GM19324 (cell line): ENCODE measurements at regions not wholly inside any gene's neighbourhood (a gene's known extent, or its start where the extent isn't known, plus 50 kb on each side); places are given as distances from the start of the nearest gene placed in this dataset.
"Not testable (repeated sequence)": the region's sequence is repeated elsewhere in the genome, so short reads cannot be mapped to it uniquely, and the experiment has no call there.

Experiments
- ATAC-seq: cut with Tn5 transposase; IDR thresholded peaks from one replicate; pipeline ENCODE4 v1.9.1; 2021; ENCODE audit warnings: mild to moderate bottlenecking, moderate library complexity; ENCODE audit not compliant: unreplicated experiment, low FRiP score

DNA sequence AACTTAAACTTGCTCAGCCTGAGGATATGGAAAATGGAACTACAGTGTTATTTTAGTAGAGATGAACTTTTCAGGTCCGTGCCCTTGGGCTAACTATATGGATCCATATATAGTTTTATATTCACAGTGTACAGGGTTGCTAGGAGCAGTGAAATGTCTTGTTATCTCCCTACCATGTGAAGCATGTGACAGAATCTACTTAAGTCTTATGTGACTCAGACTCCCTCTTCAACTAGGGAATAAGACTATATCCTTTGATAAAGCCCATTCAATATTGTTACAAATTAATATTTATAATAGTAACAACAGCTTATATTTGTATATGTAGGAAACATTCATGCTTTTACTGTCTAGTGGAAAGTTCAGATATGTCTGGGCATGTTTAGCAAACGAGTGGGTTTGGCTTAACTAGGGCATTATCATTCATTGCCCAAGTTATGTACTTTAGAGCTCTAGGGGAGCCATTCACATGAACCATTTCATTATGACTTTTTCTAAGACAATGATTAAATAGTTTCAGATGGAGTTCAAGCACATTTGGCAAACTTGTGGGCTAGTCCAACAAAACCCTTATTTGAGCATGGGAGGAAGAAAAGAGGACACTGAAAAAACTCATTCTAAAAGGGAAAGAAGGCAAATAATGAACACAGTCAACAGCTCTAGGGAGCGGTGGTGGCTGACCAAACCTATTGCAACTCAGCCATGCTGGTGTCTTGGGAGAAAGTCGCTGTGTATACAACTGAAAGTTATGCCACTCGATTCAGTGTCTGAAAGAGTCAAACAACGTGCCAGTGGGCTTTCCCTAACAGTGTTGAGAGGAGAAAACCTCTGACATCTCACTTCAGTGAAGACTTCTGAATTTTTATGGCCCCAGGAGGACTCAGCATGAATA is 305.9 kb upstream of the G2E3 start:
- ATAC-seq: no peak

DNA sequence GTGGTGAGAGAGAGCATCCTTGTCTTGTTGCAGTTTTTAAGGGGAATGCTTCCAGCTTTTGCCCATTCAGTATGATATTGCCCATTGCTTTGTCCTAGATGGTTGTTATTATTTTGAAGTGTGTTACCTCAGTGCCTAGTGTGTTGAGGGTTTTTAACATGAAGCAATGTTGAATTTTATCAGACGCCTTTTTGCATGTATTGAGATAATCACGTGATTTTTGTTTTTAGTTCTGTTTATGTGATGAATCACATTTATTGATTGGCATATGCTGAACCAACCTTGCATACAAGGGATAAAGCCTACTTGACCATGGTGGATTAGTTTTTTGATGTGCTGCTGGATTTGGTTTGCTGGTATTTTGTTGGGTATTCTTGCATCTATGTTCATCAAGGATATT is 302.3 kb upstream of the G2E3 start:
- ATAC-seq: no peak

DNA sequence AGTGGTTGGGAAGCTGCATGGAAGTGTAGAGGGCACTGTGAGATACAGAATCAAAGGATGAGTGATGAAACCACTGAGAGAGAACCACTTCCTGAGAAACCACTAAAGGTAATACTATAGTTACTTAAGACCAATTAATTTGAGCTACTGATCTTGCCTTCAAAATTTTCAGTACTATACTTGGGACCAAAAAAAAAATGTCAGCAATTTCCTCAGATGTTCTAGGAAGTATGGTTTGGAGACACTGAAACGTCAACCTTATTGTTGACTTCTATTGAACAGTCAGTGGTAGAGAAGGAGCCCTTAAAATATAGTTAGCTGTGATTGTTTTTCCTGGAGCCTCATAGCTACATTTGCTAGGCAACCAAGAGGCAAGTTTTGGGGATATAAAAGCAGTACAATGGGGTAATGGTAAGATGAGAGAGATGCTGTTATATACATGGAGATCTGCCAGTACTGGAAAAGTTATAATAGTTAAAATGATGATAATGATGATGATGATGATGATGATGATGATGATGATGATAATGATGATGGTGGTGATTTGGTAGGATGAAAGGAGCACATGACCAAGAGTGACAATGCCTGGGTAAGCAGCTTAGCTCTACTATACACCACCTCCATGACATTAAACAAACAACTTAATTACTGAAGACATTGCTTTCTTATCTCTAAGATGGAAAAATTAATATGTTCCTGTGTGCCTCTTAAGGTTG is 300.9 kb upstream of the G2E3 start:
- no peak for ATAC-seq

DNA sequence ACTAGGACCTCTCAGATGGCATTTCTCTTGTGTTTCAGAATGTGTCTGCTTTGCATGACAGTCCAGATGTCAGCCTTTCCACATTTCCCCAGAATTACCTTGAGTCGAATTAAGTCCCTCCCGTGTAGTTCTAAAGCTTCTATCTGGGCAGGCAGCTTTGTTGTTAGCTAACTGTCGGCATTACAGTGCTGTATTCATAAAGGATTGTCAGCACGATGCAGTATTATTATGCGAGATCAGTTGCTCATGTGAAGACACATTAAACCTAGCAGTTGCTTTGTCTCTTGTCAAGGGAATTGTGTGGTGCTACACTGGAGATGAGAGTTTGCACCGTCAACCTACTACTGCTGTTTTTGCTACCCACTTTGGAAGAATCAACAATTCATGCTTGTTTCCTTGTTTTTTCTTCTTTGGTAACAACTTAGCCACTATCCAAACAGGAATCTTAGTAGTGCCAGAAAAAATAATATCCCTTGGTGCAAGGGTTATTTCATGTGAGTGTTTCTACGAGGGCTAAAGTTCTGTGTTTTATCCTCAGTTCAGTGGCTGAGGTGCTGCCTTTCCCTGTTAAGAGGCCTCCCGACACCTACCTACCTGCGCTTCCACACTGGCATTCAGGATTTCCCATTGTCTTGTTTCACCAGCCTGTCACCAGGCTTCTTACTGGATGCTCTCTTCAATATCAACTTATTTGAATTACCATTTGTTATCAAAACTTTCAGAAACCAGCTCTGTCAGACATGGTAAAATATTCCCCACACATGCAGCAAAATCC is 297.9 kb upstream of the G2E3 start:
- no peak for ATAC-seq

DNA sequence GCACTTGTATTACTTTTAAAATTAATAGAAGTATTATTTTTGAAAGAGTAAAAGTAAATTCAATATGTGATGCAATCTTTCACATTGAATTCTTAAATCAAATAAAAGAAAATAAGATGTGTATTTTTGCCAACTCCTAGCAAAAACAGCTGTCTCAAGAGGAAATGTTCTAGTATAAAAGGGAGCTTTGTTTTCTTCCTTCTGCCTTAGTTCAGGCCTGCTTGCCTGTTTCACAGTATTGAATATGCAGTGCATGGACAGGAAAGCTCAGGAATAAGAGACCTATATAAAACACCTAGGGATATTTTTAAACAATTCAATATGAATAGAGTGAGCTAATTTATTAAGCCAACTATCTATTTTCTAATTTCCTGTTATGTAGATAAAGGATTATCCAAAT is 294.8 kb upstream of the G2E3 start:
- no peak for ATAC-seq

DNA sequence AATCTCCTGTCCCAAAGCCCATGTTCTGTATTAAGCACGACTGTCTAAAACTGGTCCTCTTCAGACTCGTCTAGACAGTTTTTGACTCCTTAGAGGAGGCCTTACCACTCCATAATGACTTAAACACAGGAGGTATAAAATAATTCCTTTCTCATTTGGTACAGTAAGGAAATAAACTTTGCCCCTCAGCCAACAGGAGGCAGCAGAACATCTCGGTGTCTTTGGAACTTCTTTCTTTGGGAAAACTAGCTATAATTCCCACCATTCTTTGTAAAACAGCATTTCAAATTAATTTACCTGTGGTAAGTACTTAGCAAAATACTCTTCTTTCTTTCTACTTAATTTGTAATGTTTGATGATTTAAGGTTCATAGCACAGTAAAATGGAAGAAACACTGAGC is 292.7 kb upstream of the G2E3 start:
- ATAC-seq: no peak

DNA sequence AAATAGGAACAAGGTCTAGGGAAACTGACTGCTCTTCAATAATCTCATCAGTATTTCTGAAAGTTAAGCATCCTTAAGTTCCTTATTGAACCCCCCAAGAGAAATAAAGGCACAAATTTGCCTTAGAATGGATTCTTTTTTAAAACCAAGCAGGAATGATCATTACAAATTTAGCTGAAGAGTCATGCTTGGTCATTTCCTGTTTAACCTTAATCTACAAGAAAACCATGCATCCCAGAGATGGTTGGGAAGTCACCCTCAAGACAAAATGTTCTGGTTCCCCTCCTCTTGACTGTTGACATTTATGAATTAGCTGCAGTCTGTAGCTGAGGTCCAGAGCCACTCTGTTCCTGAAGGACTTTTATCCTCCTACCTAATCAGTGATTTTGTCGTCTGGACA is 291.8 kb upstream of the G2E3 start:
- ATAC-seq: no peak

DNA sequence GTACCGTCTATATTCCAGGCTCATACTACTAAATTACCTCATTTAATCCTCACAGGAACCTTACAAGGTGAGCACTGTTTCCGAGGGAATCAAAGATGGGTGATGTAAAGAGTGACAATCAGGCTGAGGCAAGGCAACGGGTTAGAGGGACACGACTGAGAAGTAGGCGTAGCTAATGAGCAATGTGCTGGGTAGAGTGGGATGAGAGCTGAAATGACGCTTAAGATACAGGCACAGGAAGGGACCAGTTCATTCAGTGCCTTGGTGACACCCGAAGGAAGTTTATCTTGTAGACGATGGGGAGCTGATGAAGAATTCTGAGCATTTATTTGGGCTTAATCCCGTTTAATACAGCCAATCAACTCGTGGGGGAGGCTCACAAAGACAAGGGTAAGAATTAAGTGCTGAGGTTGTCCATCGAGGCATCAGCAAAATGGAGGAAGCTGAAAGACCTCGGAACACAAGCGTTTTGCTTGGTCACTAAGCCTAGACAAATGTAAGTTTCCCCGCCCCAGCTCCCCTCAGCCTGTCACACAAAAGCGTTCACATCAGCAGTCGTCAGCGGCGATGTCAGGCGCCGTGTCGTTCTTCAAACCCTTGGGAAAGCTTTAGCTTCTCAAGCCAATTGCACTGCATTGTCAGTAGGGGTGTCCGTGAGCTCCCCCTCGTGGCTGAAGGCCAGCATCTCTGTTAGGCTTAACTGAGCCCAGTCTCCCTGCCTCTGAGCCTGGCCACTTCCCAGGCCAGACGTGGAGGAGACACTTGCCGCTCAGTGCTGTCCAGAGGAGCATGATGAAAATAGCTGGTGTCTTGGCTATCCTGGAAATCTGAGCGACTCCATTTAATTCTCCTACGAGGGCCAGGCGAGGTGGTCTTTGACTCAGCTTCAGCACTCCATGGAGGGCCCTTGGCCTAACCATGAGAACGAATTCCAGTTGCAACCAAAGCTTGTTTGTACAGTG is 288.5 kb upstream of the G2E3 start:
- peak; percentile 96 for ATAC-seq

DNA sequence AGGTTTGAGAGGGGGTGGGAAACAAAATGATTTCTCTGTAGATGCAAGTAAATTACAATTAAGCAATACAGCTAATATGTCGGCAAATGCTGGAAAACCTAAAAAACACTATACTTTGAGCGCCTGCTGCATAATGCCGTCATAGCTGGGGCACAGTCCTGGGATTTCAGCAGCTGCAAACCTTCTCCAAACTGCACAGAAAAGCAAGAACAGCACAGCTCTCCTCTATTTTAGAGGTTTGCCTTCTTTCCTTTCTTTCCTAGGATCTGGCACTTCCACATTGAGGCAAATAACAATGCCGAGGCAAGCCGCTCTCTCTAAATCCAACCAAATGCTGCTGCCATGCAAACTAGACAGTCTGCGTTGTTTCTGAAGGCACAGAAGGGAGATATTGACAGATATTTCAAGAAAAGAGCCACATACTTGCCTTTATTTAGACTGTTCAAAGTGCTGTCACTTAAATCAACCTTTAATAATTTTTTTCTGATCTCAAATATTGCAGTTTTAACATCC is 287.1 kb upstream of the G2E3 start:
- ATAC-seq: no peak

DNA sequence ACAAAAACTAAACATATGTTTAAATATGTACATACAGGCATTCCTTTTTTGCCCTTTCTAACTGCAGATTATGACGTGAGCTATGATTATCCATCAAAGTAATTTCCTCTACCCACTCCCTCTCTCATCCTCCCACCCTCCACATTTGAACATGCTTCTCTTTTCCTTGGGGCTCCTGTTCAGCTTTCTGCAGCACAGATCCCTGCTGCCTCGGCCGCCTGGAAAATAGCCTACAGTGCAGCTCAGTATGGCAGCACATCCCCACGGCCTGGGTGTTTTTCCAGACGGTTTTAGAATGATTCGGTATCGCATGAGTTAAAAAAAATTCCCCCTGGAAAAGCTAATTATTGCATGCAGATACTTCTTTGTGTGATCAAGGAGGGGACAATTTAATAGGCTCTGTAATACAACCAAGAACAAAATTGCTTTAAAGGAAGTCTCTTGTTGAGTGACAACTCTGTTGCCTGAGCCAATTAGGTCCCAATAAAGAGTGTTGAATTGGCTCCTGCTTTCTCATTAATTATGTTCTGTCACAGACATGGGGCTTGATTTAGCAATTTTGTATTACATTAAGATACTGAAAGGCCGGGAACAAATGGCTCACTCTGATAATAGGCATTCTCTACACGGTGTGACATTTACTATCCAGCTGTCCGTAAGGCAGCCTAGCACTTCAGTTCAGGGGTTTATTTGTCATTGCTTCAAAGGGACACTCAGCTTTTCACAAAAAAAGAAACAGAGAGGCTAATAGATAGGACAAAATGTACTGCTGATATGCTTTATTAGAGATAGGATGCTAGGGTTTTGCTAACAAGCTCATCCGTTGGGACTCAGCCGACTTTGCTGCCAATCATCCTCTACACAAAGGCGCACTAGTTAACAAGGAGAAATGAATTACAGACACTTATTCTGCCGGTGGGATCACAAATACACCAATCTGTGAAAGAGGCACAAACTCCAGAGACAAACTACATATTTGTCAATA is 285.8 kb upstream of the G2E3 start:
- ATAC-seq: no peak

DNA sequence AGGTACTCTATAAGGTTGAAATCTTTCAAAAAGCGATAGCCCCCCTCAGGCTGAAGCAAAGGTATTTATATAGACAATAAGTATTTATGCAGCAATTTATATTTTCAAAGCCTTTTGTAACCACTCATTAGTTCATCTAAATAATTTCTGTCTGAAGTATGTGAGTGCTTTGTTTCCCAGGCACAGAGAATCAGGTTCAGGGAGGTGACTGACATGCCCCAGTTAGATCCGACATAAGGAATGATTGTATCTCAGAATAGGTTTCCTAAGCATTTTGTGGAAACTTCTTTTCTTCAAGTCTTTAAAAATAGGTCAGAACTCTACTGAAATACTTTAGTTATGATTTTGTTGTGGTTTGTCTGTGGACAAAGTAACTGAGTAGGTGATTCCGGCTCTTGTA is 283.4 kb upstream of the G2E3 start:
- ATAC-seq: no peak

DNA sequence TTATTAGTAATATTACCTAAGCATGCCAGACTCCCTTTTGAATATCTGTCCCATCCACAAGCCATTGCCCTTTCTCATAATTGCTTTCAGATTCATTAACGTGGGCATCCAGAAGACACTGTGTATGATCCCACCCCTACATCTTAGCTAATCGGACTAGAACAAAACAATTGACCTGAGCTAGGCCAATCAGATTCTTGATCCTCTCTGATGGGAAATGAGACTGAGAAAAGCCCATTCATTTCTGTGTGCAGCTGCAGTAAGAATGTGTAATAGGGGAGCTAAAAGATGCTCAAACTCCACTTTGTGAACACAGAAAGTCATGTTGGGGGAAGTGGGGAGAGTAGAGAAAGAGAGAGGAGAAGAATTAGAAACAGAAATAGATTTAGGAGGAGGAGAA is 281.7 kb upstream of the G2E3 start:
- ATAC-seq: no peak

DNA sequence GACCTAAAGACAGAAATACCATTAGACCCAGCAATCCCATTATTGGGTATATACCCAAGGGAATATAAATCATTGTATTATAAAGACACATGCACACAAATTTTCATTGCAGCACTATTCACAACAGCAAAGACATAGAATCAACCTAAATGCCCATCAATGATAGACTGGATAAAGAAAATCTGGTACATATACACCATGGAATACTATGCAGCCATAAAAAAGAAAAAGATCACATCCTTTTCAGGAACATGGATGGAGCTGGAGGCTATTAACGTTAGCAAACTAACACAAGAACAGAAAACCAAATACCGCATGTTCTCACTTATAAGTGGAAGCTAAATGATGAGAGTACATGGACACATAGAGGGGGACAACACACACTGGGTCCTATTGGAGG is 280.1 kb upstream of the G2E3 start:
- not testable (repeated sequence) for ATAC-seq

DNA sequence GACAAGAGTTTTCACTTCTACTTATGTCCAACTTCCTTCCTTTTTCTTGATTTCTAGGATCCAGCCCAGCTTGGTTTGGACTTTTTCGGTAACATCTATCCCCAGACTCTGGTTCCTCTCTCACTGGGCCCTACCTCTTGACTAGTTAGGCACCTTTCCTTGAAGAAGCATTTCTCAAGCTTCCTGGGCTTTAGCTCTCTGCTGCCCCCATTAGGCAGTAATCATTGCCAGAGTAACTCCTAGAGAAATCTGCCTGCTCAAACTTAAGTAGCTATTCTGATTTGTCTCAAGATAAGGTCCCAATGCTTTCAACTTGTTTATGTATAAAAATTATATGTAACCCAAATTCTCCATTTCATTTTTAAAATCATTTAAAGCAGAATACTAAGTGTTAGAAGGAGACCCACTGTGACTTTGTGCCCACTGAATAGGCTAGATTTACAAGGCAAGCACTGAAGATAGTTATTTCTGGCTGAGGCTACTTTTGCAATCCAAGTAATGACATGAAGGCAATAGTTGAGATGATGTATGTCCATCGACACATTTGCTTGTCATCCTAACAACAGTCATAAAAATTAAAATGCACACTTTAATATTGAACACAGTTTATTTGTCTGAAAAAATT is 275.0 kb upstream of the G2E3 start:
- ATAC-seq: no peak

DNA sequence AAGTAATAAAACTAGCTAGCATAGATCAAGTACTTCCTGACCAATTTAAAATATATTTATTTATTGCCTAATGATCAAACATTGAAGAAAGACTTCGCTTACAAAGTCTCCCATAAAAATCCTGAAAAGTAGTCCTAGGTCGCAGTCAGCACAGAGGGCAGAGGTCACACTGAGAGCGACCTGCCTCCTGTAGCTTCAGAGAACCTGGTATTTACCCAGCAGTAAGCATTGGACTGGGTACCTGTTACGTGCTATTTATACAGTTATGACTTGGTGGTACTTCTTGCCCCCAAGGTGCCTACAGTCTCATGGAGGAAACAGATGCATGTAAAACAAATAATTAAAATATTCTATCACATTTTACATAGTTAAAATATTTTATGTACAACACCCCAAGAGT is 274.1 kb upstream of the G2E3 start:
- no peak for ATAC-seq

DNA sequence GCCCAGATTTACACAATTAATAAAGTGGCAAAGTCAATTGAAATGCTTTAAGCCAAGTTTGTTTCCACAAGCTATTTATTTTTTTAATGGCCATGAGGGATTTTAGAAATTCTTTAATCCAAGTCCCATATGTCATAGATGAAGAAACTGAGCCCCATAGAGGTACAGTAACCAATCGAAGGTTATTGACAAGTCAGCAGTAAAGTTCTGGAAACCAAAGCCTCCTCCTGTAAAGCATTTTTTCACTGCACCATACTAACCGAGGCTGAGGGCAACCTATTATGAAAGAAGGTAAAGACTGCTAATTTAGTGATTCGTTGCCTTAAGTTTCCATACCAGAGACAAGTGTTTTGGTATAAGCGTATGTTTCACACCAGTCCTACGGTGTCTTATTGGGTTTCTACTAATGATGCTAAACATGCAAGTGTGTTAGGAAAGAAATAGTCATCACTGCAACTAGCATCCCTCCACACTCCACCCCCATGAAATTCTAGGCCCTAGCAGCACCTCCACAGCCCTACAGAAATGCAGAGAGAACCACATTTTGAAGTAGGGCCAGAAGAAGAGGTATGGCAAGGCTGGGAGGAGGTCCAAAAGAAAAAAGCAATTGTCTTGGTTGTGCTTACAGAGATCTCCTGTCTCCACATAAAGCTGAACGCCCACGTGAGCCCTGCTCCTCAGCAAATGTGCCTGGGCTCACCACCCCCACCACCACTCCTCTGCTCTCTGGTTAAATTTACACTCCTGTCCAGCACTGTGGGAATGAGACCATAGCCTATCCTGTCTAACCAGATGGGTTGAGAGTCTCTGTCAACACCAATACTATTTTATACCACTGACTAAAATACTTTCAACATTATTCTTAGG is 271.1 kb upstream of the G2E3 start:
- no peak for ATAC-seq

DNA sequence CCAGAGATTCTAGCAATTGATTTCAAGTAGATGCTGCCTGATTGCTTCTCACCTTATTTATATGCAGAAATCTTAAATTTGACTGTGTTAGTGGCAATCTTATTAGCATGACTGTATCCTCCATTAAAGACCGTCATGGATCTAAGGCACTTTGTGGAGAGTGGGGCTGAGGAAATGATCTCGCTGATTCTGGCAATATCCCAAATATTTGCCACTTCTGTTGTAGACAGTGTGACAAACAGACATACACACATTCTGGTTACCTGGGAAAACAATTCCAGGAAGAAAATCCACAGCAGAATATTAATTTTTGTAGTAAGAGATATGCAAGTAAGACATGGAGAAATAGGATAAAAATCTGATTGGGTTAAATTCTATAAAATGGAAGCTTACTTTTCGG is 269.0 kb upstream of the G2E3 start:
- ATAC-seq: no peak
